ENCODE measurements at regions not wholly inside any gene's neighbourhood (a gene's known extent, or its start where the extent isn't known, plus 50 kb on each side); places are given as distances from the start of the nearest gene placed in this dataset.

- no peak for TF ChIP-seq POU6F1 (CRISPR knock-in tag; IDR thresholded peaks at IDR 0.05; ENCODE audit: borderline replicate concordance, low read depth)
Observed at GRCh38 chrX:124250835-124251437, 81.5 kb upstream of the TEX13D start (continued).

DNA sequence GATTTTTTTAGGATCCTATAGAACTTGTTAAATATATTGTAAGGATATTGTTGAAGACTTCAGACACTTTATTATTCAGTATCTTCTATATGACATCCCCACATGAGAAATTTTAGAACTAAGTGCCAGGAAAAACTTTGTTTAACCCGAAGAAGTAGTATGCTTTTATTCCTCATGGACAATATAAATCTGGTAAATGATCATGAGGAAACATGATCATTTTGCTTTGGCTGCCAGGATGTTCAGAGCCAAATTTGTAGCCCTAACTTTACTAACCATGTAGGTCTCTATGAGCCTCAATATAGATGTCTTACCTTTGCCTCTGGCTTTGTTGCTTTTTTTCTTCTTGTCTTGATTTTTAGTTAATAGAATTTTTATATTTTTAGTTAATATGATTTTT is 77.8 kb upstream of the TEX13D start:
- TF ChIP-seq ZFP30 (CRISPR knock-in tag; IDR thresholded peaks at IDR 0.05): no peak
- no peak for TF ChIP-seq ZC3H10 (CRISPR knock-in tag; IDR thresholded peaks at IDR 0.05)
- ATAC-seq: no peak

GRCh38 chrX:124256216-124256615 is 76.2 kb upstream of the TEX13D start:
- TF ChIP-seq BACH2 (CRISPR knock-in tag; IDR thresholded peaks at IDR 0.05; ENCODE audit: borderline replicate concordance) (no peak), TCF4 (CRISPR knock-in tag; IDR thresholded peaks at IDR 0.05; ENCODE audit: borderline replicate concordance) (peak; percentile 47)
- peak; percentile 88 for ATAC-seq

DNA sequence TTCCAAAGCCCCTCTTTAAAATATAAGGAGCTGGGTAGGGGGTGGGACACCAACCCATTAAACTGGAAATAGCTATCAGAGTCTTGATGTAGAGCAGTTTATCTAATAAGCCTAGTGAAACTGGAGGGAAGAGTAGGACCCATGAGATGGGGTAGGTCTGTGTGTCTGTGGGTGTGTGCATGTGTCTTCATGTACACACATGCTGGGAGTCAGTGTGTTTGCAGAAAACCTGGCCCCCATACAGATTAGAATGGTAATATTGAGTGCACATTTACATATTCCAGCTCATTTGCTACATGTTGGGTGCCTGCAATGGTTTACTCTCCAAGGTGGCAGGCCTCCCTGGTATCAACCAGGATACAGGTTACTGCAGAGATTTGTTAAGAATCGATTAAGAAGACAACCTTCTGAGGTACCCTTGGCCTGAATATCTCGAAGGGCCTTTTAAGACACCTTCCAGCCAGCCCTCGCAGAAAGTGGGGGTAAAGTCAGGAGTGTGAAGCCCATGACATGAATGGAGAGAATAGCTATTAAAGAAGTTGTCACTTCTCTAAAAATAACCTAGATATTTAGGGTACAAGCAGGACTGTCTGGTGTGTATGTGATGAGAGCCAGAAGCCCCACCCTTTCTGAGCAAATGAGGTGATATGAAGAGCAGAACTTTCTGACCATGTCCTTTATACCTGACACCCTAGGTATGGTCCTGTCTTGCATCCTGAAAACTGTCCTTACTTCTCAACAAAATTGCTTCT is 75.7 kb upstream of the TEX13D start:
- no peak; the same call in 2 of the 3 replicates for ATAC-seq
- no peak for TF ChIP-seq POU6F1 (CRISPR knock-in tag; IDR thresholded peaks at IDR 0.05; ENCODE audit: borderline replicate concordance, low read depth)
- no peak for TF ChIP-seq ZNF8 (CRISPR knock-in tag; IDR thresholded peaks at IDR 0.05)
- no peak for TF ChIP-seq TOX (CRISPR knock-in tag; IDR thresholded peaks at IDR 0.05; ENCODE audit: borderline replicate concordance)
- TF ChIP-seq TSHZ2 (CRISPR knock-in tag; IDR thresholded peaks at IDR 0.05): no peak
- TF ChIP-seq ZFP3 (CRISPR knock-in tag; IDR thresholded peaks at IDR 0.05): no peak
- no peak for TF ChIP-seq BACH2 (CRISPR knock-in tag; IDR thresholded peaks at IDR 0.05; ENCODE audit: borderline replicate concordance)
- TF ChIP-seq CREB5 (CRISPR knock-in tag; IDR thresholded peaks at IDR 0.05; ENCODE audit: low read depth): no peak
- no peak for TF ChIP-seq PPARA (CRISPR knock-in tag; IDR thresholded peaks at IDR 0.05; ENCODE audit: borderline replicate concordance)
- no peak for TF ChIP-seq ISL1 (CRISPR knock-in tag; IDR thresholded peaks at IDR 0.05)
- TF ChIP-seq, protein P1, sequence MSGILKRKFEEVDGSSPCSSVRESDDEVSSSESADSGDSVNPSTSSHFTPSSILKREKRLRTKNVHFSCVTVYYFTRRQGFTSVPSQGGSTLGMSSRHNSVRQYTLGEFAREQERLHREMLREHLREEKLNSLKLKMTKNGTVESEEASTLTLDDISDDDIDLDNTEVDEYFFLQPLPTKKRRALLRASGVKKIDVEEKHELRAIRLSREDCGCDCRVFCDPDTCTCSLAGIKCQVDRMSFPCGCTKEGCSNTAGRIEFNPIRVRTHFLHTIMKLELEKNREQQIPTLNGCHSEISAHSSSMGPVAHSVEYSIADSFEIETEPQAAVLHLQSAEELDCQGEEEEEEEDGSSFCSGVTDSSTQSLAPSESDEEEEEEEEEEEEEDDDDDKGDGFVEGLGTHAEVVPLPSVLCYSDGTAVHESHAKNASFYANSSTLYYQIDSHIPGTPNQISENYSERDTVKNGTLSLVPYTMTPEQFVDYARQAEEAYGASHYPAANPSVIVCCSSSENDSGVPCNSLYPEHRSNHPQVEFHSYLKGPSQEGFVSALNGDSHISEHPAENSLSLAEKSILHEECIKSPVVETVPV (CRISPR knock-in tag; IDR thresholded peaks at IDR 0.05): no peak
- TF ChIP-seq ZNF70 (CRISPR knock-in tag; IDR thresholded peaks at IDR 0.05): no peak
- no peak for TF ChIP-seq ZC3H10 (CRISPR knock-in tag; IDR thresholded peaks at IDR 0.05)
- no peak for TF ChIP-seq CSDC2 (CRISPR knock-in tag; IDR thresholded peaks at IDR 0.05)
- TF ChIP-seq OSR1 (CRISPR knock-in tag; IDR thresholded peaks at IDR 0.05): no peak
- TF ChIP-seq PATZ1 (CRISPR knock-in tag; IDR thresholded peaks at IDR 0.05; ENCODE audit: borderline replicate concordance): no peak
- no peak for TF ChIP-seq ZFP30 (CRISPR knock-in tag; IDR thresholded peaks at IDR 0.05)
- TF ChIP-seq SNAI2 (CRISPR knock-in tag; IDR thresholded peaks at IDR 0.05): no peak
- TF ChIP-seq ARNTL (CRISPR knock-in tag; IDR thresholded peaks at IDR 0.05; ENCODE audit: borderline replicate concordance, low read depth): no peak
